HG03025 (cell line): ENCODE measurements at regions not wholly inside any gene's neighbourhood (a gene's known extent, or its start where the extent isn't known, plus 50 kb on each side); places are given as distances from the start of the nearest gene placed in this dataset.
"Not testable (repeated sequence)": the region's sequence is repeated elsewhere in the genome, so short reads cannot be mapped to it uniquely, and the experiment has no call there.

Experiments
- ATAC-seq: cut with Tn5 transposase; IDR thresholded peaks from one replicate; pipeline ENCODE4 v1.9.1; 2021; ENCODE audit warnings: mild to moderate bottlenecking, moderate library complexity; ENCODE audit not compliant: unreplicated experiment, low FRiP score

DNA sequence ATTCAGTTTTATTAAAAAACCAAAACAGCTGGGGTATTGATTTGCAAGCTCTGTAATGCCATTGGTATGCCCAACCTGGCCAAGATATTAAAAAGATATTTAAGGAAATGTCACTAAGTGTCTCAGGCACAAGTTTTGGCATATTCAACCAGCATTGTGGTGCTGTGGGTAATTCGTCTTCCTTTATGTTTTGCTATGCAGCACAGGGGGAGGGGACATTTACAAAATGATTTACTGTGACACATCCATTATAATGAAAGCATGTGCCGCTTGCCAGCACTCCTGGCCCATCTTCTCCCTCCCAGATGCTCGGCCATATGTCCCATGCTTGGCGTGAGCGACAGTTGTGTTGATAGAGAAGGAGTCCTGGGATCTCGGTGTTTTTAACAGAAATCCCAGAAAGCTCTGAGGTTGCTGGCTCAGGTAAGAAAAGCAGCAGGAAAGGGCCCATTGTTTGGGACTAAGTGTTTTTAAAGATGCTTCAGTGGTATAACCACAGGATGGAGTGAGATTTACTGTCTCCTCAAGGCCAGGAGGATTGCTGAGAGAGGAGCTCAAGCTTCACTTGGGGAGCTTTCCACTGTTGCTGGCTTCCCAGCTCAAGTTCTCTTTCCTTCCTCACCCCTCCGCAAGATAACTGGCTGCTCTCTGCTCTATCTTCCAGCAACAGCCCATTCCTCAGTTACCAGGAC lies 158.2 kb upstream of the TSC22D2 start:
- ATAC-seq, result no peak

DNA sequence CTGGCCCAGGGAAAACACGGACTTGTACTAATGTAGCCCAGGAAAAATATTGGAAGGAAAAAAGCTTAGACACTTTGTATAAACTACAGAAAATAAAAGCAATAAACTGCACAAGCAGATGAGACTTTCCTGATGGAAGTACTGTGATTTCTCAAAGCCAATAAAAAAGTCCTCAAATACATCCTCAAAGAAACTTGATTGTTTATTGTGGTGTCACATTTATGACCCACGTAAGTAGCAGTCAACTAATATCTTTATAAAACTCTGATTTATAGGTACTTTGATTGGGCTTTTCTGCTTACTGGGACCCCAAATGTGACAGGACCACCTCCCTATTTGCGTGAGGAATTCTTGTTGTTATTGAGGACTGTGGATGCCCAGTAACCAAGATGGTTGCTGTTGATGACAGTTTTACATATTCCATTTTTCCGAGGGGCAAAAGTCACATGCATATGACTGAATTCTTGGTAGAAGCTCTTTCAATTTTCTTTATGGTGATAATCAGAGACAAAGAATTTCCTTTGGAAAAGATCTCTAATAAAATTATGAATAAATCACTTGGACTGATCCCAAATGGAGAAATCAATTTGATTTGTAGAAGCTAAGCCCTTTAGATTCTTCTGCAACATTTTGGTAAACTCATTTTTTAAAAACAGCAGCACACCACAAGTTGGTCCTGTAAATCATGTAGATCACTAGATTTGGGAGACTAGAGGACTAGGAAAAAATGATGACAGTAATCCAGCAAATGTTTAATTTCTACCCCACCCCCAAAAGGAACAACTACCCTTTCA lies 159.0 kb upstream of the TSC22D2 start:
- ATAC-seq, result no peak

DNA sequence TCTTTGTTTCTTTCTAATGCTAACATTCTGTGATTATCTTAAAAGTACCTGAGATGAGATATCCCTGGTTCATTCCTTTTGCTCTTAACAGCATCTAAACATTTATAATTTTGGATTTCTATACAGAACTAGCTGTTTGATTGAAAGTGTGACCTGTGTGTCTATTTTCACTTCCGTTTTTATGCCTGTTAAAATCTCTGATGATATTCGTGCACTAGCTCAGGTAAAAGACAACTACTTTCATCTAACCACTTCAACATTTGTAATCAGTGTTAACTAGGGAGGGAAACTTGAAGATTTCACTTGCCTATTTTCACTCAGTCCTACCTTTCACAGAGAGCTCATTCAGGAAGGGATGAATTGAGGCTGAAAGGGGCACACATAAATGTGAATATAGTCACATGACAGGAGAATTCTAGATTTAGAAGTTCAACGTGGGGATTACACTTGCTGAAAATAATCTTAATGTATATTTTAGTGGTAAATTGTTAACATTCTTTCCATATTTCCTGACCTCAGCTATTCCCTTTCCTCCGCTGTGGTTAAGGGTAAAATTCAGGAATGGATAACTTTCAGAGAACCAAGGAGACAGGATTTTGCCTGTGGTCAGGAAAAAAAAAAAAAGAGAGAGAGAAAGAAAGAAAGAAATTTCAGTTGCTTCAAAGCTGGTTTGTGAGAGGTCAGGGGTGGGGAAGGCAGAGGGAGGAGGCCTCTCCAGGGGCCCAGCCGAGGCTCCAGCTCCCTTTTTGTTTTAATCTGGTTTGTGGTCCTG lies 159.8 kb upstream of the TSC22D2 start:
- ATAC-seq, result no peak

DNA sequence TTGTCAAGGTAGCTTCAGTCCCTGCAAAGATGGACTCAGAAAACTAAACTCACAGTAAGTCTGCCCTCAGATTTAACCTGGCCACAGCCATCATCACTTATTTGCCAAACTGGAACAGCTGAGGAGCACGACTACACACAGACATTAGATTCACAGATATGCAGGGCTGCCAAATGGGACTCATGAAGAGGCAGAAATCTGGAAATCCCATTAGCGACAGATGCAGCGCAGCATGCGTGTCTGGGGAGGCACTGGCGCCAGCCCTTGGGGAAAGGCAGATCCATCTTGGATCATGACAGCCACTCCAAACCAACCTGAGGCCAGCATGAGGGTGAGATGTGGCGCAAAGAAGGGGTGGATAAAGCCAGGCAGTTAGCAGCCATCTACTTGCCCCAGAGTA lies 160.7 kb upstream of the TSC22D2 start:
- no peak for ATAC-seq

DNA sequence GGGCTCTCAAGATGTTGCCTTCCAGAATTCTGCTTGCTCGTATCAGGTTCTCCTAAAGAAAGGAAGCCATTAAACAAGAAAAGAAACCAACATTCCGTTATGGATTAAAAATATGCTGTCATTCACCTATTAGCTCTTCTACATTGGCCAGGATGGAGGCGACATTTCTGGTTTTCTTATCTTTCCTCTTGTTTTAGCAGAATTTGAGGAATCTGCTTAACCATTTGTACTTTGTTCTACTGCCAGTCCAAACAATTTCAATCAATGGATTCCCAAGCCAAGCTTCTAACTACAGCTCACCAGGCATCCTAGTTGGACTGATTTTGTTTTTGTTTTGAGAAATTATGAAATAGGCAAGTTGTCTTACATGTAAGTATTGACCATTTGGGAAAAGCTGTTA lies 164.6 kb upstream of the TSC22D2 start:
- ATAC-seq, result no peak

DNA sequence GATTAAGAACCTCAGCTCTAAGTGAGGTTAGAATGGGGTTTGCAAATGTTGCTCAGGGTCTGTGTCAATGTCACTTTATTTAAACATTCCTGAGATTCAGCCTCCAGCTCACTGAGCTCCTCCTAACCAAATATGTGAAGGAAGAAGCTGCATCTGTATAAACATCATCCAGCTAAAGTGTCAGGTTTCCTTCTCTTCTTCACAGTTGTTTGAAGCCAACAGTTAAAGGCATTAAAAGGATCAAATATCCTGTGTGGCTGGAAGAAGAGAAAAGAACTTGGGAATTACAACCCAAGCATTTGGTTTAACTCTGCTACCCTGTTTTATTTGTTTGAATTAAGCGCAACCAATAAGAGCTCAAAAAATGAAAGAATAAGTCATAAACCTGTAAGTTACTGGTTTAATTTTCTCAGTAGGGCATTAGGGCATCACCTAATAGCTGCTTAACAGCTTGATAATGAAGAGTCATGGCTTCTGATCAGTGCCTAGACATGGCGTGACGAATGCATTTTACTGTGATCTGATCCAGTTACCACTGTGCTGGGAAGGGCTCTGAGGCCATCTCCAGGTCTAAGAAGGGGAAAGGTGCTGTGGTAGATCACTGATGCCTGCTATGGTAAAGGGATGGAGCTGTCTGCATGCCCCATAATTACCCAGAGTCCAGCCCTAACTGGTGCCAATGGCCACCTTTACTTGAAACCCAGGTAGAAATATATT lies 165.7 kb upstream of the TSC22D2 start:
- no peak for ATAC-seq

DNA sequence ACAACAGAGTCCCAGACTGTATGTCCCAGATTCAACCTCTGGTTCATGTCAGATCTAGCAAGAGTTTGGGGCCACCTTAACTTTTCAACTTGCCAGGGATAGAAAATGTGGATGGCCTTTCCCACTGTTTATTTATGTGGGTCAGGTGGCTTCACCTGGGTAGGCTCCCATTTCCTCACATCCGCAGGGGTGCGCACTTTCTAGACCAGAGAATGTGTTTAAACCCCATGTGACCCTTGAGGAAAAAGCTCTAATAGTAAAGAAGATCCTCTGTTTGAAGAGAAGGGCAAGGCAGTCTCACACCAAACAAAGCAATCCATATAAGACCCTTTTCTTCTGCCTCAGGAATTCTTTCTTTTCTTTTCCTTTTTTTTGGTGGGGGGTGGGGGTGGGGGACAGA lies 167.2 kb upstream of the TSC22D2 start:
- no peak for ATAC-seq

DNA sequence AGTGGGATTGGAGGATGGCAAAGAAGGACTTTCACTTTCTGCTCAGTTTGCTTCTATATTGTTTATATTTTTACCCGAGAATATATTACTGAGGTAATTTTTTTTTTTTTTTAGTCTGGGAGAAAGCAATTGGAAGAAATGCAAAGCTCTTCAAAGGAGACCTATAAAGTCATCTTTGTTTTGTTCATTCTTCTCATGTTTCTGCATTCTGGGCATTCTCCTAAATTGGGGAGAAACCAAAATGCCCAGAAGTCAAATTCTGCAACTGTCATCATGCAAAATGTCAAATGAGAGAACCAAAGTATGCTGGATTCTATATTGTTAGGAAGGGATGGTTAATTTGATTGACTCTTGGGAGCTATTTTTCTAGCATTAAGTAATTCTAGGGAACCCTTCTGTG lies 168.3 kb upstream of the TSC22D2 start:
- no peak for ATAC-seq

DNA sequence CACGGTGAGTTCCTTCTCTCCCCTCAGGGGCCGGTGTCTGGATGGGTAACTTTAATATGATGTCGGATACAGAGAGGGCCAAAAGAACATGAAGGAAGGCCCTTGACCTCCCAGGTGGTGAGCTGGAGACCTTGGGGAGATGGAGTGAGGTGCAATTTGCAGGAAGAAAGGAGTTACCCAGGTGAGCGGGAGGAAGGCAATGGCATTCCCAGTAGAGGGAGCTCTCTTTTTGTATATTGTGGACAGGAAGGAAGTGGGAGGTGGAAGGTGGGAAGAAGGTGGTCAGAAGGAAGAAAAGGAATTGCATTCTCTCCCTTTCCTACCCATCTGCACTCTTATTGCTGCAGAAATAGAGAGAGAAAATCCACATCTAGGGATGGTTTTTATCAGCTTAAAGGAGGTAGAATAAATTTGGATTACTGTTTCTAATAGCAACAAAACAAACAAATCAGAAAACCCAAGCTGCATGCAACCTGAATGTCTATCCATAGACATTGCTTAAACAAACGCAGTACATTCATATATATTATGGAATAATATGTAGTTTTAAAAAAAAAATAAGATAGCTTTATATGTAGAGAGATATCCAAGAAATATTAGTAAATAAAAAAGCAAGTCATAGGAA lies 169.0 kb upstream of the TSC22D2 start:
- ATAC-seq, result no peak

DNA sequence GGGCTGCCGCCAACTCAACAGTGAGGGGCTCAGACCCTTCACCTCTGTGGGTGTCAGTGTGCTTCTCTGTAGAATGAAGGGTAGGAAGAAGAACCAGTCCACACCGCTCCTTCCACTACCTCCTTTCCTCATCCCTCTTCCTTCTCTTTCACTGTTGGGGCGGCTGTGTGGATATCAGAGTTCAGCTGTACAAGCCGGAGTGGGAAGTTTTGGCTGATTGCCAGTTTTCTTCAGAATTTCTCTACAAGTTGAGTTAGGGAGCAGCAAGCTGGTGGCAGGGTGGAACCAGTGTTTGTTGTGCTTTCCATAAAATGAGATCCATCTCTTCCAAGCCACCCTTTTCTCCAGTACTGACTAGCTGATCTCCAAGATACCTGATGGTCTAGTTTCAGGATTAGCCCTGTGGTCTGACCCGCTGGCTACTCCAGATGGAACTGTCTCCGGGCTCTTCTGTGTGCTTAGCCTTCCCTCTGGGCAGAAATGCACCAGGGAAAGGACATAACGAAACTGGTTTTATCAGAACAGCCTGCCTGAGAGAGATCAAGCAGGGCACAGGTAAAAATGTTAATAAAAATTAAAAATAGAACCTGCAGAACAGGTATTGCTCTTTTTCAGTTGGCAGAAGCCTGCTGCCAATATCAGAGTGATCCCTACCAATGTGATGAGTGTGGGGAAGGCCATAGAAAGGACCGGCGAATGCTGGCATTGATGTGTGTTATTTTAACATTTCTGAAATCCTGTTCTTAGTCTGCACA lies 169.9 kb upstream of the TSC22D2 start:
- ATAC-seq, result no peak

DNA sequence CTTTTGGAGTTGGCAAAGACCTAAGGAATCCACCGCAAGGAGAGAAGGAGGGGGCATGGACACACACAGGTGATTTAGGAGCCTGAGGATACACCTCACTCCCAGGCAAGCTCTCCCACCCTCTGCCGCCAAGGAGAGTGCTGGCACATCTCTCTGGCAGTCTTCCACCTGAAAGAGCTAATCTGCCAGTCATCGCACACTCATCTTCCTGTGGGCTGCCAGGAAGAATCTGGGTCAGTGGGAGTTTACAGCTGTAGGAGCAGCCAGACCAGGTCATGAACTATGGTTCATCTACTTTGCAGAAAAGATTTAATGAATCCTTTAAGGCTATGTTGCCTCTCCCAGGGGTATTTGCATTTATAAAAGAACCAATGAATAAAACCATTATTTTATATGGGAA lies 170.6 kb upstream of the TSC22D2 start:
- no peak for ATAC-seq

DNA sequence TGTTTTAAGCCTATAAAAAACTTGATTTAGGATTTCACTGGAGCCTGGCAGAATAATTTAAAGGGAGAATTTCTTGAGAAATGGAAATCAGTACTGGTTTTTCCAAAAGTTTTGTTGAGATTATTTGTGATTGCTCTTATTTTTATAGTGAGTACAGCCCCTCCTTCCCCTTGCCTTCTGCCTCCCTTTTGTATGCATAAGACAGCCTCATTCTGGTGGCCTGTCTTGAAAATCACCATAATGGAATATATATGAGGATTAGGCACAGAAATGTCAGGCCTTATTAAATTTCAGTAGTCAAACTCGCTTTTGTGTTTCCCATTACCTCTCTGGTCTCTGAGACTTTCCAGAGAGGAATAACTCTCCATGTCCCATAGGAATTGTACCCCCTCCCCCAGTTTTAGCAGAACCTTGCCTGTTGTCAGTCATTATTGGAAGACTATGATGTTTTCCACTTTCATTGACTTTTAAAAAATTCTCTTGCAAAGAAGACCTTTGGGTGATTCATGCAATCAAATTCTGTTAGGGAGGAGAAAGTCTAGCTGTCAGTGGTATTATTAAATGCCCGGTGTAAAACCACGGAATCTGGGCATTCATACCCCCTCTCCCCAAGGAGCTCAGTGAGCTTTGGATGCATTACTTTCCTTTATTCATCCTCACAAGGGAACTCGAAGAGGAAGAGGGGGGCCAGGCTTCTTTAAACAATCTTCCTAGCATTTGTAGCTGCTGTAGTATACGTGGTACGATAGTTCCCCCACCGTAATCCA lies 171.6 kb upstream of the TSC22D2 start:
- no peak for ATAC-seq

DNA sequence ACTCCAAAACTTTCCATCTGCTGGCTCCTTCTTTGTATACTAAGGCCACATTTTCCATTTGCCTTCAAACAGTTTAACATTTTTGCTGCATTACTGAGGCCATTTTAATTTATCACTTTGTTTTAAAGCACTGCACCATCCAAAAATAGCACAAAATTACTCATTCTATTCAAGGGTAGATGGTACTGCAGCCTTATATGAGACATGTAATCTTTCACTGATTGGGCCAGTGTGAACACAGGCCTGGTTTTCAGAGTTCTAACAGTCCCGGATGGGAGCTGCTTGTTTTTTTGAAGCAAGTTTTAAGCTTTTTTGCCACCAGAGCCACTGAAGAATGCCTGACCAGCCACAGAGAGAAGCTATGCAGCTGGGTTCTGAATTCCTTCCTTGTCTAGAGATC lies 172.3 kb upstream of the TSC22D2 start:
- no peak for ATAC-seq

DNA sequence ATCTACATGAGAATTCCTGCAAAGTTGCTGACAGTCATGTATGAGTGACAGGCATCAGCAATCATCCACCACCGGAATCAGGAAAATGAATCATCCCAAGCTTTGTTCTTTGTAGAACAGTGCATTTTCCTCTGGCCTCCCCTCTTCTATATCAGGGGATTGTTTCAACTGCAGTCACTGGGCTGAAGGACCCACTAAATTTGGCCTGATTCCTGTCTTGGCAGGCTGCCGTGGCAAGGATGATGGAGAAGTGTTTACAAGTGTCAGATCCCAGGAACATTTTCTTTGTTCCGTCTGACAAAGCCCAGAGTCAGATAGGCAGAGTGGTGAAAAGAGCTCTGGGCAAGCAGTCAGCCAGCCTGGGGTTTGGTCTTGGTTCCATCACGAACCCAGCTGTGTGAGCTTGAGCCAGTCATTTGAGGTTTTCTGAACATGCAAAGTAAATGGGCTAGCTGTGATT lies 175.1 kb upstream of the TSC22D2 start:
- ATAC-seq, result no peak

DNA sequence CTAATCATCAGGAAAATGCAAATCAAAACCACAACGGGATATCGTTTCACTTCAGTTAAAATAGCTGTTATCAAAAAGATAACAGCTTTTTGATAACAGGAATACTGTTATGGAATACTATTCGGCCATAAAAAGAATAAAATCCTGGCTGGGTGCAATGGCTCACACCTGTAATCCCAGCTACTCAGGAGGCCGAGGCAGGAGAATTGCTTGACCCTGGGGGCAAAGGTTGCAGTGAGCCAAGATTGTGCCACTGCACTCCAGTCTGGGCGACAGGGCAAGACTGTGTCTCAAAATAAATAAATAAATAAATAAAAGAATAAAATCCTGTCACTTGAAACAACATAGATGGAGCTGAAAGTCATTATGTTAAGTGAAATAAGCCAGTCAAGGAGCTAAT lies 178.1 kb upstream of the TSC22D2 start:
- ATAC-seq, result no peak

DNA sequence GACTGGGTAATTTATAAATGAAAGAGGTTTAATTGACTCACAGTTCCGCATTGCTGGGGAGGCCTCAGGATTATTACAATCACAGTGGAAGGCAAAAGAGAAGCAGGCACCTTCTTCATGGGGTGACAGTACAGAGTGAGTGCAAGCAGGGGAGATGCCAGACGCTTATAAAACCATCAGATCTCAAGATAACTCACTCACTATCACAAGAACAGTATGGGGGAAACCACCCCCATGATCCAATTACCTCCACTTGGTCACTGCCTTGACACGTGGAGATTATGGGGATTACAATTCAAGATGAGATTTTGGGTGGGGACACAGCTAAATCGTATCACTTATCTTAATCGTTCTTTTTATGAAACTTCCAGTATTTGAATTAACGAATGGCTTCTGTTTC lies 179.5 kb upstream of the TSC22D2 start:
- not testable (repeated sequence) for ATAC-seq

DNA sequence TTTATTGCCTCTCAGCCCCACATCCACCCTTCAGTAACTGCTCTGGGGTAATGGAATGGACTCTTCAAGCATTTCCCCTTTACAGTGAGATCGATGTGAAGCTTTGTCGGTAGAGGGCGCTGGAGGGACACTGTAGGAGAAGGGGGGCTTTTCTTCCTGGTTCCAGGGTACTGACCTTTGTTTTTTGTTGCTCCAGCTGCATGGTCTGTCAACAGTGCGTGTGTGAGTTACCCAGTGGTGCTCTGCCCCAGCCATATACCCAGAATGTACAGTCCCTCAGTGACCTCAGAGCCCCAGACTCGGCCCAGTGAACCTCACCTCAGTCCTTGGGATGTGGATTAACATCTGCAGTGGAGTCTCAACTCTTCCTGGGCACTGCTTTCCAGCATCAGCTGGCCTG lies 180.3 kb upstream of the TSC22D2 start:
- ATAC-seq, result no peak

DNA sequence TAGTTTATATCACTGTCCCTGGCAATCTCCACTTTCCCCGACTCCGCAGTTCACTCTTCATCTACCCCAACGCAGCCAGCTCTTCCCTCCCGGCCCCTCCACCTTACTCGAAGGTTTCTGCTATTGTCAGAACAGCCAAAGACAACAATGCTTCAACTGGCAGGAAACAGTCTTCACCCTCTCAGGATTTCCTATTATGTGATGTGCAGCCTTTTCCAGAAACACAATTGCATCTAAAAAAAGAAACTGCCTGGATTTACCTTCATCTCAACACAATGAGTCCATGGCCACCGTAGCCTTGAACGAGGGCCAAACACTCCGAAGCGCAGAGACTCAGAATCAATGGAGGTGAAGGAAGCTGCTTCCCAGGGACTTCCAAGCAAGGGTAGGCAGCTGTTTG lies 182.1 kb upstream of the TSC22D2 start:
- no peak for ATAC-seq

DNA sequence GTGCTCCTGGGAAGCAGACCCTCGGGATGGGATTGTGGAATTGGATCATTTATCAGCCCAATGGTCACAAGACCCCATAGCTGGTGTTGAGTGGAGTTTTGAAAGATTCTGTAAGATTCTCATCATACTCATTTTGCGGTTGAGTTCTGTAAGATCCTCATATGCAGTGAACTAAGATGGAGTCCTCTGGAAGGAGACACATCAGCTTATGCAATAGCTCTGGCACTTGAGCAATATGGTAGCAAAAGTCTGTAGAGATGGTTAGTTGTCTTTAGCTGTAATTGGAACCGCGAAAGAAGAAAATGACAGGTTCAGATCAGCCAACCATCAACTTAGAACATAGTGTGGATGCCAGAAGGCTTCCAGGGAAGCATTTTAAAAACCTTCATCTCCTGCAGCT lies 184.5 kb upstream of the TSC22D2 start:
- ATAC-seq, result no peak
